ENCODE measurements at regions not wholly inside any gene's neighbourhood (a gene's known extent, or its start where the extent isn't known, plus 50 kb on each side); places are given as distances from the start of the nearest gene placed in this dataset.
A peak's percentile ranks its signal among the peaks of the same experiment; 100 is the strongest.

DNA sequence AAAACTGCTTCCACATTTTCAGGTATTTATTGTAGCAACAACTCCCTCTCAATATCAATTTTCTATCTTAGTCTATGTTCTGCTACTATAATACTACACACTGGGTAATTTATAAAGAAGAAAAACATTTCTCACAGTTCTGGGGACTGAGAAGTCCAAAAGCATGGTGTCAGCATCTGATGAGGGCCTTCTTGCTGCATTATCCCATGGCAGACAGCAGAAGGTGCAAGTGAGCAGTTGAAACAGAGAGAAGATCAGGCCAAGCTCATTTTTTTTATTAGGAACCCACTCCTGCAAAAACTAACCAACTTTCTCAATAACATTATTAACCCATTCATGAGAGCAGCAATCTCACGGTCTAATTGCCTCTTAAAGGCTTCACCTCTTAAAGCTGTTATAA is 376.0 kb downstream of the RAB28 start:
- H3K4me3 Mint-ChIP-seq = no peak overlapping the region

DNA sequence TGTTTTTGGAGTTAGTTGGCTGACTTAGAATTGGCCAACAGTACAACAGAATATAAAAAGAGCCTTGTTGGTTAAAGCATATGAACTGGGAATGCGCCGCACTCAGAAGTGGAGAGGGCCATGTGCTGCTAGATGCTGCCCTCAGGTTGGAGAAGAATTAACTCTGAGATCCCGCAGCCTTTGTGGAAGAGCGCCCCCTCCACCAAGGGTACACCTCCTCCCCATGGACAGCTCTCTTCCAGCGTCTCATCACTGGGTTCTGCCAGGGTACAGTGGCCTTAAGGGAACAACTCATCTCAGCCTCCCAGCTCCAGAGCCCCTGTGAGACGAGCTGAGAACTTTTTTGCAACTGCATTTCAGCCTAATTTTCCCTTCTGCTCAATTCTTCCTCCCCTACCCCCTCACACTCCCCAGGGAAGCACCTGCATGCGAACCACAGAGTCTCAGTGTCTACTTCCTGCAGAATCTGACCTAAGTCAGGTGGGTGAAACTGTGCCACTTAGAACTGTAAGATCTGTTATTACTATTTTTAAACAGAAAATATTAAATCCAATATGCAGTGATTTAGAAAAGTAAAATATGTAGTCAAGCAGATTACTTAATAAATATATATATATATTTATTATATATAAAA is 380.6 kb downstream of the RAB28 start:
- no peak for DNase-seq (ENCODE audit: extremely low spot score, unreplicated experiment)
- Mint-ChIP-seq H3K36me3 (no peaks in the 10 kb centered on the region), H3K9me3 (peaks cover 5% of the 10 kb centered on the region), H3K27me3 (no peaks in the 10 kb centered on the region), H3K4me1 (ENCODE audit: unreplicated experiment) (no peaks in the 10 kb centered on the region), H3K4me3 (no peak overlapping the region), H3K27ac (no peak overlapping the region)
- TF ChIP-seq, protein P1, sequence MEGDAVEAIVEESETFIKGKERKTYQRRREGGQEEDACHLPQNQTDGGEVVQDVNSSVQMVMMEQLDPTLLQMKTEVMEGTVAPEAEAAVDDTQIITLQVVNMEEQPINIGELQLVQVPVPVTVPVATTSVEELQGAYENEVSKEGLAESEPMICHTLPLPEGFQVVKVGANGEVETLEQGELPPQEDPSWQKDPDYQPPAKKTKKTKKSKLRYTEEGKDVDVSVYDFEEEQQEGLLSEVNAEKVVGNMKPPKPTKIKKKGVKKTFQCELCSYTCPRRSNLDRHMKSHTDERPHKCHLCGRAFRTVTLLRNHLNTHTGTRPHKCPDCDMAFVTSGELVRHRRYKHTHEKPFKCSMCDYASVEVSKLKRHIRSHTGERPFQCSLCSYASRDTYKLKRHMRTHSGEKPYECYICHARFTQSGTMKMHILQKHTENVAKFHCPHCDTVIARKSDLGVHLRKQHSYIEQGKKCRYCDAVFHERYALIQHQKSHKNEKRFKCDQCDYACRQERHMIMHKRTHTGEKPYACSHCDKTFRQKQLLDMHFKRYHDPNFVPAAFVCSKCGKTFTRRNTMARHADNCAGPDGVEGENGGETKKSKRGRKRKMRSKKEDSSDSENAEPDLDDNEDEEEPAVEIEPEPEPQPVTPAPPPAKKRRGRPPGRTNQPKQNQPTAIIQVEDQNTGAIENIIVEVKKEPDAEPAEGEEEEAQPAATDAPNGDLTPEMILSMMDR (conservative IDR thresholded peaks at IDR 0.05) = no peak

More for the DNA sequence above, 376.0 kb downstream of the RAB28 start:
- DNase-seq (ENCODE audit: extremely low spot score, unreplicated experiment) = no peak
- Mint-ChIP-seq H3K36me3 (no peaks in the 10 kb centered on the region), H3K4me1 (ENCODE audit: unreplicated experiment) (no peaks in the 10 kb centered on the region), H3K27me3 (no peaks in the 10 kb centered on the region), H3K27ac (no peak overlapping the region), H3K9me3 (peaks cover 5% of the 10 kb centered on the region)
- TF ChIP-seq, protein P1 (conservative IDR thresholded peaks at IDR 0.05) = peak; percentile 22

DNA sequence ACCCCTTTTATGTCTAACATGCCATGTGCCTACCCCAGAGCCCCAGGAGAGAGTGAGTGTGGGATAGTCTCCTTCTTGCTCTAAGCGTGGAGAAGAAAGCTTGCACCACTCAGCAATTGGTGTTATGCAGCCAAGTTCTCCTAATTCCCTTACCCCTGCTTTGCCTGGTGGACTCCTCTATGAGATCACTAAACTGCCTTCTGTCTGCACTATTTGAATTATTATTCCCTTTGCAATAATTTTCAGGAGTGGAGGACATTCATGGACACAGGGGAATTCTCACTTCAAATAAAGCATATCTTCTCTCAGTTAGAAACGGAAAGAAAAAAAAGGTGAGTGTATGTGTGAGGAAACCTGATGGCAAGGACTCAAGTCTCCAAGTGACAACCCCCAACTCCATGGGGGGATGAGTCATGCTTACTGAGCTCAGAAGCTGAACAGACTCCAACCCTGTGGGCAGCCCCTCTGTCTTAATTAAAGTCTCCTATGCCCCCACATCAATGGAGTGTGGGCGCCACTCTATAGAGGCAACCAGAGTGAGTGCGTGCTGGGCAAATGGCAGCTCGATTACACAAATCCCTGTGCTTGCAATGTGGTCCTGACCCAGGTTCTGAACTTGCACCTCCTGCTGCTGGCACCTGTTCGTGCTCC is 381.9 kb downstream of the RAB28 start:
- H3K4me1 Mint-ChIP-seq (ENCODE audit: unreplicated experiment) = no peaks in the 10 kb centered on the region
- TF ChIP-seq, protein P1 (conservative IDR thresholded peaks at IDR 0.05) = no peak
- H3K4me3 Mint-ChIP-seq = no peak overlapping the region
- no peaks in the 10 kb centered on the region for H3K27me3 Mint-ChIP-seq
- no peak overlapping the region for H3K27ac Mint-ChIP-seq
- H3K9me3 Mint-ChIP-seq = no peaks in the 10 kb centered on the region
- no peak for DNase-seq (ENCODE audit: extremely low spot score, unreplicated experiment)
- H3K36me3 Mint-ChIP-seq = no peaks in the 10 kb centered on the region

DNA sequence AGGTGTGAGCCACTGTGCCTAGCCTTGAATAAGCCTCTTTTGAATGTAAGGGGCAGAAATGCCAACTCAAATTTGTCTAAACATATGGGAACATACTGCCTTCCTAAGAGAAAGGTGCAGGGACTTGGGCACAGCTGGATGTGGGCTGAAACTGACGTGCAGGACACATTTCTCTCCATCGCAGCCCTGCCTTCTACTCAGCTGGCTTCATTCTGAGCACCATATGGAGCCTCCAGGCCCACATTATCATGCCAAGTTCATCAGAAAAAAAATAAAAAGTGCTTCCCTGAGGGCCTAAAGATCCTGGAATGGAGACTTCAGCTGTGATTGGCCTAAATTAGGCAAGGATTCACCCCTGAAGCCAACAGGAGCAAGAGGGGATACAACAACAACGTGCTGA is 386.2 kb downstream of the RAB28 start:
- H3K9me3 Mint-ChIP-seq = peaks cover 3% of the 10 kb centered on the region
- DNase-seq (ENCODE audit: extremely low spot score, unreplicated experiment) = no peak
- no peaks in the 10 kb centered on the region for H3K4me1 Mint-ChIP-seq (ENCODE audit: unreplicated experiment)
- no peaks in the 10 kb centered on the region for H3K36me3 Mint-ChIP-seq
- no peaks in the 10 kb centered on the region for H3K27me3 Mint-ChIP-seq
- no peak overlapping the region for H3K27ac Mint-ChIP-seq
- TF ChIP-seq, protein P1 (conservative IDR thresholded peaks at IDR 0.05) = no peak
- no peak overlapping the region for H3K4me3 Mint-ChIP-seq

DNA sequence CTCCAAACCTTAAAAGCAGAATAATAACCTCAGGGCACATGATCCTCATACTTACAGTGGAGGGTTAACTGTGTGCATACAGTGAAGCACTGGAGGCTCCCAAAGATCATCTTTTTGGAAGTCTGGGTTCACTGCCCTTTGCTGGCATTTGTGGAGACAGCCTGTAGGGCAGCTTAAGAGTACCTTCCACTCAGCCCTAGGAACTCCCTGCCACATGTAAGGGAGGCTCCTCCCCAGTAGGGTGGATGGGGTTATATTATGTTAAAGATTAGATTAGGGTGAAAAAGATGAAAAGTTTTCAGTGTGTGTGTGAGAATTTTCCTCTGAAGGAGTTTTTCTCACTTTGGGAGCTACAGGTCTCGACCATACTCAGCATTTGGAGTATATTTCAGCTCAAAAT is 388.4 kb downstream of the RAB28 start:
- H3K4me1 Mint-ChIP-seq (ENCODE audit: unreplicated experiment) = no peaks in the 10 kb centered on the region
- no peaks in the 10 kb centered on the region for H3K27me3 Mint-ChIP-seq
- no peak for DNase-seq (ENCODE audit: extremely low spot score, unreplicated experiment)
- peaks cover 3% of the 10 kb centered on the region for H3K9me3 Mint-ChIP-seq
- TF ChIP-seq, protein P1 (conservative IDR thresholded peaks at IDR 0.05) = no peak
- H3K36me3 Mint-ChIP-seq = no peaks in the 10 kb centered on the region
- no peak overlapping the region for H3K4me3 Mint-ChIP-seq
- H3K27ac Mint-ChIP-seq = no peak overlapping the region

Data from type B pancreatic cell (in vitro differentiated cells).